ENCODE measurements at regions not wholly inside any gene's neighbourhood (a gene's known extent, or its start where the extent isn't known, plus 50 kb on each side); places are given as distances from the start of the nearest gene placed in this dataset.

DNA sequence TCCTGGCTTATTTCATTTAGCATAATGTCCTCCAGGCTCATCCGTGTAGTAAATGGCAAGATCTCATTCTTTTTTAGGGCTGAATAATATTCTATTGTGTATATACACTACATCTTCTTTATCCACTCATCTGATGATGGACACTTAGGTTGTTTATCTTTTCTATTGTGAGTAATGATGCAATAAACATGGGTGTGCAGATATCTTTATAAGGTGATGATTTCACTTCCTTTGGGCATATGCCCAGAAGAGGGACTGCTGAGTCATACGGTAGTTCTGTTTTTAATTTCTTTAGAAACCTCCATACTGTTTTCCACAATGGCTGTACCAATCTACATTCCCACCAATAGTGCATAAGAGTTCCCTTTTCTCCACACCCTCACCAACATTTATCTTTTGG lies 317.6 kb upstream of the CNKSR2 start:
- no peaks in the 10 kb centered on the region for H4K20me1 ChIP-seq (ENCODE audit: insufficient read depth, low read length)
- BruUV-seq (replicated peaks) = no TSS peak
- ChIA-PET POLR2A (no interaction called here), CTCF (ENCODE audit: unreplicated experiment) (no interaction called here)
- TF ChIP-seq EZH2phosphoT487 (IDR thresholded peaks at IDR 0.05; ENCODE audit: borderline replicate concordance, low read depth, low read length) (no peak), CTCF (conservative IDR thresholded peaks at IDR 0.05; ENCODE audit: low read length) (no peak)
- no peaks in the 10 kb centered on the region for H3K36me3 ChIP-seq (ENCODE audit: insufficient read depth, low read length)
- no peaks in the 10 kb centered on the region for H3K4me1 ChIP-seq (ENCODE audit: insufficient read depth, low read length, poor library complexity, severe bottlenecking)
- H3K9me2 ChIP-seq (ENCODE audit: insufficient read depth, low read length) = no peaks in the 10 kb centered on the region
- intact Hi-C loops (cut with micrococcal nuclease; ENCODE audit: unreplicated experiment) = no loop called here
- H3K27ac ChIP-seq (ENCODE audit: low read depth, low read length, poor library complexity, severe bottlenecking) = no peak overlapping the region
- H3K4me2 ChIP-seq (ENCODE audit: low read length) = no peak overlapping the region
- DNase-seq (ENCODE audit: low spot score) = no peak
- H3K79me2 ChIP-seq (ENCODE audit: insufficient read depth, low read depth, low read length) = no peaks in the 10 kb centered on the region
- H3K9me3 ChIP-seq (ENCODE audit: low read length) = no peaks in the 10 kb centered on the region
- H3K4me3 ChIP-seq (ENCODE audit: low read depth, low read length, poor library complexity, severe bottlenecking) = no peak overlapping the region
- no peak overlapping the region for H2AFZ ChIP-seq (ENCODE audit: low read length)

GRCh38 chrX:21047034-21047455 lies 327.2 kb upstream of the CNKSR2 start:
- no peaks in the 10 kb centered on the region for H3K79me2 ChIP-seq (ENCODE audit: insufficient read depth, low read depth, low read length)
- no peak for DNase-seq (ENCODE audit: low spot score)
- CTCF ChIA-PET (ENCODE audit: unreplicated experiment) = no interaction called here
- no peak overlapping the region for H3K4me3 ChIP-seq (ENCODE audit: low read depth, low read length, poor library complexity, severe bottlenecking)
- BruUV-seq (replicated peaks) = no TSS peak
- H2AFZ ChIP-seq (ENCODE audit: low read length) = no peak overlapping the region
- no peaks in the 10 kb centered on the region for H4K20me1 ChIP-seq (ENCODE audit: insufficient read depth, low read length)
- intact Hi-C loops (cut with micrococcal nuclease; ENCODE audit: unreplicated experiment) = no loop called here
- H3K36me3 ChIP-seq (ENCODE audit: insufficient read depth, low read length) = no peaks in the 10 kb centered on the region
- H3K9me2 ChIP-seq (ENCODE audit: insufficient read depth, low read length) = no peaks in the 10 kb centered on the region
- no peaks in the 10 kb centered on the region for H3K4me1 ChIP-seq (ENCODE audit: insufficient read depth, low read length, poor library complexity, severe bottlenecking)
- no peak overlapping the region for H3K4me2 ChIP-seq (ENCODE audit: low read length)
- H3K9me3 ChIP-seq (ENCODE audit: low read length) = no peaks in the 10 kb centered on the region
- POLR2A ChIA-PET = no interaction called here
- TF ChIP-seq CTCF (conservative IDR thresholded peaks at IDR 0.05; ENCODE audit: low read length) (no peak), EZH2phosphoT487 (IDR thresholded peaks at IDR 0.05; ENCODE audit: borderline replicate concordance, low read depth, low read length) (no peak)
- H3K27ac ChIP-seq (ENCODE audit: low read depth, low read length, poor library complexity, severe bottlenecking) = no peak overlapping the region

DNA sequence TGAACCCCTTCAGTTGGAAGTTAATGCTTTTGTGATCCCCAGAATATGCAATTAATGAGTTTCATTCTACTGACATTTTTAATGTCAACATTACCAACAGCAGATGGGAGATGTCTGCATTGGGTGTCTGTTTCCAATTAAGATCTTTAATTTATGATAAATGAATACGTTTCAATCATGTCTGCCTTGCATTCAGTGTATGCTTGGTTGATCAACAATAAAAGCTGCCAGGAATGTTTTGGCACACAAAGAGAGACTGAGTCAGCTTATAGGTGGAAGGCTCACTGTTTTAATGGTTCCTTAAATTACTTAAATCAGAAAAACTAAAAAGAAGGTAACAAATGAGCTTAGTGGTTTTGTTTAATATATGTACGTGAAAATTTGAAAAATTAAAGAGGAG lies 359.9 kb upstream of the CNKSR2 start:
- Histone ChIP-seq H3K27ac (ENCODE audit: low read depth, low read length, poor library complexity, severe bottlenecking) (no peak overlapping the region), H2AFZ (ENCODE audit: low read length) (no peak overlapping the region), H3K9me3 (ENCODE audit: low read length) (no peaks in the 10 kb centered on the region), H3K79me2 (ENCODE audit: insufficient read depth, low read depth, low read length) (no peaks in the 10 kb centered on the region), H3K36me3 (ENCODE audit: insufficient read depth, low read length) (no peaks in the 10 kb centered on the region), H3K4me3 (ENCODE audit: low read depth, low read length, poor library complexity, severe bottlenecking) (no peak overlapping the region), H4K20me1 (ENCODE audit: insufficient read depth, low read length) (no peaks in the 10 kb centered on the region), H3K4me1 (ENCODE audit: insufficient read depth, low read length, poor library complexity, severe bottlenecking) (no peaks in the 10 kb centered on the region), H3K4me2 (ENCODE audit: low read length) (no peak overlapping the region), H3K9me2 (ENCODE audit: insufficient read depth, low read length) (no peaks in the 10 kb centered on the region)
- CTCF ChIA-PET (ENCODE audit: unreplicated experiment) = no interaction called here
- no peak for TF ChIP-seq EZH2phosphoT487 (IDR thresholded peaks at IDR 0.05; ENCODE audit: borderline replicate concordance, low read depth, low read length)
- intact Hi-C loops (cut with micrococcal nuclease; ENCODE audit: unreplicated experiment) = no loop called here
- no peak for DNase-seq (ENCODE audit: low spot score)
- no TSS peak for BruUV-seq (replicated peaks)
- POLR2A ChIA-PET = no interaction called here
